Retina (tissue), 1 donor: ENCODE measurements at regions not wholly inside any gene's neighbourhood (a gene's known extent, or its start where the extent isn't known, plus 50 kb on each side); places are given as distances from the start of the nearest gene placed in this dataset.

Experiments used
- DNase-seq: peaks from one replicate; pipeline ENCODE4 v3.0.0-alpha.2; 2016

DNA sequence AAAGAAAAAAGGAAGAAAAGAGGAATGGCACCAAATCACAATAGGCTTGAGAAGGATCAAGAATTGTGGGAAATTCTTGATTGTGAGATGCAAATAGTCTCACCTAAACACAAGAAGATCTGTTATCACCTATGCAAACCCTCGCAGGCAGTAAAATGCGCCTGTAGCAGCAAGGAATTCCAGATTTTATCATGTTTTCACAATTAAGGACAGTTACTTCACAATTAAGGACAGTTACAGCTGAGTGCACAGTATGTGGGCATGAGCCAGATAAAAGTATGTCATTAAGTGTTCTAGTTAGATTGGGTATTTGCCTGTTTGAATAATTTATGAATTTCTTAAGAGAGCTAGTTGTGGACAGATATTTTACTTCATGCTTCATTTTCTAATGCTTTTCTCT is 336.2 kb downstream of the CDC14C start:
- DNase-seq, result no peak

DNA sequence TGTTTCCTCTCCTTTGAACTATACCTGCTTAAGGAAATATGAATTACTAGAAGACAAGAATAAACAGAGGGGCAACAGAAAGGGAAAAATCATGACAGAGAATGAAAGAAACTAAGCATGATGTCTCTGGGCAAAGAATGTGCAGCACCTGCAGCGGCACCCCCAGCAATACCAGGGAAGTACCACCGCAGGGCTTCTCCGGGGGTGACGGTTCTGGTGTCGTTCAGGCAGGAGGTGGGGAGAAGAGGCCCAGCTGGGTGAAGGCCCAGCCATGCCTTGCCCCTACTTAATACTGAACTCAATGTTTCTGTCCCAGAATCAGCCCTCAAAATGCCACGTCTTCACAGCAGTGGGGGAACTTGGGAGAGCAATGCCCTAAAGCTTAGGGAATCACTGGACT is 337.6 kb downstream of the CDC14C start:
- DNase-seq, result no peak

- no peak for DNase-seq
Observed at GRCh38 chr7:49264530-49264929, 340.2 kb downstream of the CDC14C start.

DNA sequence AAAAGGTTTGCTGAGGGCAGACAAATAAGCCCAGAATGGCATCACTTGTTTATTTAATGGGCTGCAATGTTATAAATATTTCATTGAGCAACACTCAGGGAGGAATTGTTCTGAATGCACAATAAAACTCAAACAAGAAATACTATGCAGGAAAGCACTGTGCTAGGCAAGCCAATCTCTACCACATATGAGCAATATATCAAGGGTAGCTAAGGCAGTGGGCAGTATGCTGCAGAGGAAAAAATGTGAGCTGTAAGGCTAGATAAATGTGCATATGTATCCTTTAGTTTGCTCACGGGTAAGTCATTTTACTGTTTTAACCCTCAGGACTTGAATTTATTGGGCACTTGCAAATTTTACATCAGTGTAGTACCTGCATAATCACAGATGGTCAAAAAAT is 349.6 kb downstream of the CDC14C start:
- DNase-seq, result no peak

- DNase-seq, result no peak
Observed at GRCh38 chr7:49279891-49280290, 355.5 kb downstream of the CDC14C start.

DNA sequence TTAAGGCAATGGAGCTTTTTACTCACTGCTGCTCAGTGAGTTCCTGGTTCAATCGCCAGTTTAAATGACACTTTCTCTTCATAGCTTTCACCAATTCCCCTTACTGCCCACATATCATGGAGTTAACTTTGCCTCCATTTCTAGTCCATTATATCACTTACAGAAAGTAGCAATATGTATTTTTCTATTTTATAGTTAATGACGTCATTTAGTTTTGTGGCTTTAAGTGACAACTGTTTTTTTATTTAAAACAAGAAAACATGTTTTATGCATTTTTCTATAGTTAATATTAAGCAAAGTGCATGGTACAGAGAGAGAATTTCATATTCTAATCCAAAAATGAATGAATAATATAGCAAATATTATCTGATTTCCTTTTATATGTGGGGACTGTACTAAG is 363.3 kb downstream of the CDC14C start:
- DNase-seq, result no peak

DNA sequence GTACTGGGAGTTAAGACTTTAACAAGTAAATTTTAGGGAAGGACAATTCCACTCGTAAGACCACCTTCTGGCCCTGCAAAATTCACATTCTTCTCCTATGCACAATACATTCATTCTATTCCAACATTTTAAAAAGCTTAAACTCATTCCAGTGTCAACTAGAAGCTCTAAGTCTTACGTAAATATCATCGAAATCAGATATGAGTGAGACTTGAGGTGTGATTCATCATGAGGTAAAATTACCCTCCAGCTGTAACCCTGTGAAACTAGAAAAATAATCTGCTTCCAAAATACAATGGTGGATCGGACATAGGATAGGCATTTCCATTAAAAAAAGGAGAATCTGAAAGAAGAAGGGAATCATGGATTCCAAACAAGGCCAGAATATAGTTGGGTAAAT is 370.3 kb downstream of the CDC14C start:
- no peak for DNase-seq

GRCh38 chr7:49295146-49295545 is 370.8 kb downstream of the CDC14C start:
- no peak for DNase-seq

DNA sequence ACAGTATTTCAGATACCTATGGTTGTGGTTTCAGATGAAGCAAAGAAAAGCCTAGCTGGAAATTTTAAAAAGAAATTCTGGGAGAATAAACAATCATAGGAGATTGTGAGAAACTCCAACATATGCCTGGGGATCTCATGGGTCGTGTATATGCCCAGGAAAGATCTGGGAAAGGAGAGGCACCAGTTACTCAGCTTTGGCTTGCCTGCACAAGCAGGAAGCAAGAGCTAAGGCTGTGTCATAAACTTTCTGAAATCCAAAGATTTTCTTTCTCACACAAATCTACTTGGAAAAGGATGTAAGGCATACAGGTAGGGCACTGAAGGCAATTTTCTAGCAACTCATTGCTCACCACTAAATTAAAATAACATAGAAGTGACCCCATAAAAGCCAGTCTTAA is 373.6 kb downstream of the CDC14C start:
- DNase-seq, result no peak

- no peak for DNase-seq
Observed at GRCh38 chr7:49308787-49309186, 384.4 kb downstream of the CDC14C start.

DNA sequence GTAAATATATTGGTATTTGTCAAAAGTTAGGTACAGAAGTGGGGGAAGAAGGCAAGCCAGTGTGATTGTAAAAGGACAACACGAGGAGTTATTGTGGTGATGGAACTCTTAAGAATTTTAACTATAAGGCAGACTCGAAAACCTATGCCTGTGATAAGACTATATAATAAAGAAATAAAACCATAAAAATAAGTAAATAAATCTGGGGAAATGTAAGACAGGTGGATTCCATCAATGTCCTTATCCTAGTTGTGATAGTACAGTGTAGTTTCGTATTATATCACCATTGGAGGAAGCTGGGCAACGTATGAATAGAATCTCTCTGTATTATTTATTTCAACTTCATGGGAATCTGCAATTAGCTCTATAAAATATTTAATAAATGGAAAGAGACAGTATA is 395.7 kb downstream of the CDC14C start:
- no peak for DNase-seq

- DNase-seq, result no peak
Observed at GRCh38 chr7:49321843-49322242, 397.5 kb downstream of the CDC14C start.

- DNase-seq, result no peak
Observed at GRCh38 chr7:49322476-49322875, 398.1 kb downstream of the CDC14C start.

DNA sequence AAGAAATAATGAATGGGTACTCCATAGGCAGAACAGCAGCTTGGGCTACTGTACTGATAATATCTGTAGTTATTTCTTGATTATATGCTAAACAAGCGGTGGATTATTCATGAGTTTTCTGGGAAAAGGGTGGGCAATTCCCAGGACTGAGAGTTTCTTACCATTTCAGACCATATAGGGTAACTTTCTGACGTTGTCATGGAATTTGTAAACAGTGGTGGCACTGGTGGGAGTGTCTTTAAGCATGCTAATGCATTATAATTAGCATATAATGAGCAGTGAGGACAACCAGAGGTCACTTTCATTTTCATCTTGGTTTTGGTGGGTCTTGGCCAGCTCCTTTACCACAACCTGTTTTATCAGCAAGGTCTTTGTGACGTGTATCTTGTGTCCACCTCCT is 399.7 kb downstream of the CDC14C start:
- no peak for DNase-seq

DNA sequence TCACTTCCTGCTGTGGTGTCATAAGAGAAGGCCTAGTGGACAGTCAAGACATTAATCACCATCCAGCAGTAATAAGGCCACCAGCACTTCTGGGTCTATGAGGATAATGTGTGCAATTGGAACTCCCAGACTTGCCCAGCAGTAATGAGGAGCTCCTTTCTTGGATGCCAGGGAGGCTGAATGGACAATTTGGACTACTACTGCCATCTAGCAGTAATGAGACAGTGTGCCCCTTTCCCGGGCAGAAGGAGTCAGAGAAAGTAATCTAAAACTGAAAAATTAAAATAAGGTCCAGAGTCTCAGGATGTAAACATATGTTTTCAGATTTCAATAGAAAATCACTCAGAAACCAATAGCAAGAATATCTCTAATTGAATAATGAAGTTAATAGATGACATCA is 400.4 kb downstream of the CDC14C start:
- no peak for DNase-seq

DNA sequence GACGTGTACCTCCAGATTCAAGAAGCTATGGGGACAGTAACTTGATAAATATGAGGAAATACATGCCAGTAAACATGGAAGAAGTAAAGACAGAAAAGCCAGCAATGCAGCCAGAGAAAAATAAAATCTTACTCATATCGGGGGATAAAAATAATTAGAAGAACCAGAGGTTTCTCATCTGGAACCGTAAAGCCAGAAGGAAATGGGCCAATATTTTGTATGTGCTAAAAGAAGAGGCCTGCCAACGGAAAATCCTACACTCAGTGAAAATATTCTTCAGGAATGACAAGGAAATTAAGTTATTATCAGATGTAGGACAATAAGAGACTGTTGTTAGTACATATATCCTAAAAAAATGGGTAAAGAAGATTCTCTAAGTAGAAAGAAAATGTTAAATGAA is 401.2 kb downstream of the CDC14C start:
- DNase-seq, result no peak

DNA sequence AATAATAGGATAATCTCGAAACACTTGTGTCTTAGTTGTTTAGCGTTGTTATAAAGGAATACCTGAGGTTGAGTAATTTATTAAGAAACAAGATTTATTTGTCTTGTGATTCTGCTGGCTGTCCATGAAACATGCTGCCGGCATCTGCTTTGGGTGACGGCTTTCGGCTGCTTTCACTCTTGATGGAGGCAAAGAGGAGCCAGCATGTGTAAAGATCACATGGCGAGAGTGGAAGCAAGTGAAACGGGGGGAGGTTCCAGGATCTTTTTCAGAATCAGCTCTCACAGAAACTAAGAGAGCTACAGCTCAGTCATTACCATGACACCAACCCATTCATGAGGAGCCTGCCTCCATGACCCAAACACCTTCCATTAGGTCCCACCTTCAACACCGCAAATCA is 402.8 kb downstream of the CDC14C start:
- no peak for DNase-seq

- DNase-seq, result no peak
Observed at GRCh38 chr7:49333180-49333881, 409.0 kb downstream of the CDC14C start.

DNA sequence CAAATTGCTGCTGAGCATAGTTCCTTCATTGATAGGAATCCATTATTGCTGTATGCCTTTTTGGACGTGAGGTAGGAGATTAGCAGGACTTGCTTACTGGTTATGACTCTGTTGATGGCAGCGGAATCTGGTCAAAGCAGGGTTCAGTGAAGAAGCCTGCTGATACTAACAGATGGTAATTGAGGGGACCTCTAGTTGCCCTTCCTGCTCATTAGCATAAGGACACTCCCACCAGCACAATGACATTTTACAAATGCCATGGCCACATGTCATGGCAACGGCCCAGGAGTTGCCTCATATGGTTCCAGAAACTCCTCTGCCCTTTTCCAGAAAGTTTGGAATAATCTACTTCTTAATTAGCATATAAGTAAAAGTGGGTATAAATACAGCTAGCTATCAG is 417.5 kb downstream of the CDC14C start:
- DNase-seq, result no peak

GRCh38 chr7:49344556-49344955 is 420.2 kb downstream of the CDC14C start:
- no peak for DNase-seq

- DNase-seq, result no peak
Observed at GRCh38 chr7:49346195-49346899, 422.0 kb downstream of the CDC14C start.

GRCh38 chr7:49367072-49367471 is 406.4 kb upstream of the VWC2 start:
- no peak for DNase-seq

DNA sequence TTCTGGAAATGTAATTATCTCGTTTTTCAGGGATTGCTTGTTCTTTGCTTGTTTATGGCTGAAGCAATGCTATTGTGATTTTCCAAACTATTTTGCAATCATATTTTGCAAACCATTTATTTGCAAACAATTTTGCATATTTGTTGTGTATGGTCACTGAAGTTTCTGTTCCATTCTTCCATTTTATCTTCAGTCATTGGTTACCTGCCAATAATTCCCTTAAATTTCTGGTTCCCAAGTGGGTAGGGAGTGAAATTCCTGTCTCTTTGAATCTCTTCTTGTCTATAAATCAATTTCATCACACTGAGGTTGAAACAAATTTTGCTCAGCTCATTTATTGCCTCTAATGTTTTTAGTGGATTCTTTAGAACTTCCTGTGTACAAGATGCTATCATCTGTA is 401.7 kb upstream of the VWC2 start:
- DNase-seq, result no peak

DNA sequence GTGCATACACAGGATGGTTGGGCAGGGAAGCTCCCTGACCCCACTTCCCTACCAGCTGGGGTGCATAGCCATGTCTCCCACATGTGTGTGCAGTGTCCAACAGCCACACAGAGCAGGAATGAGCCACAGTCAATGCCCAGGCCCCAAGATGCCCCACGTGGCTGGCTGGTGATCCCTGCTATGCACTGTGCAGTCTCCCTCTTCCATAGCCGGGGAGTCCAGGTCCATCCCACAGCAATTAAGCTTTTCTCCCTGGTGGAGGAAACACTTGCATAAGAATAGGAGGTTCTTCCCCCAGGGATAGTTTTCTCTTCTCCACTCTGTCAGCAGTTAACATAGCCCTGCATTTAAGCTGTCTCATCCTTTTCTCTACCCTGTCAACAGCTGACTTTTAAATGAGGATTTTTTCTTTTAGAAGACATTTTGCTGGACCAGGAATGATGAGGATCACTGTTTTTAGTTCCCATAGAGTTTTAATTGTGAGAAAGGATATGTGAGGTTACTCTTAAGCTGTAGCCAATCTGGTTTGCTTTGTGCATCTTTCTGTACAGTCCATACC is 396.5 kb upstream of the VWC2 start:
- DNase-seq, result no peak

- DNase-seq, result no peak
Observed at GRCh38 chr7:49386792-49387191, 386.6 kb upstream of the VWC2 start.
